ENCODE measurements at regions not wholly inside any gene's neighbourhood (a gene's known extent, or its start where the extent isn't known, plus 50 kb on each side); places are given as distances from the start of the nearest gene placed in this dataset.

GRCh38 chr16:55078153-55078552 is 147.5 kb downstream of the IRX5 start:
- CTCF ChIA-PET, result no interaction called here
- TF ChIP-seq, protein P1, sequence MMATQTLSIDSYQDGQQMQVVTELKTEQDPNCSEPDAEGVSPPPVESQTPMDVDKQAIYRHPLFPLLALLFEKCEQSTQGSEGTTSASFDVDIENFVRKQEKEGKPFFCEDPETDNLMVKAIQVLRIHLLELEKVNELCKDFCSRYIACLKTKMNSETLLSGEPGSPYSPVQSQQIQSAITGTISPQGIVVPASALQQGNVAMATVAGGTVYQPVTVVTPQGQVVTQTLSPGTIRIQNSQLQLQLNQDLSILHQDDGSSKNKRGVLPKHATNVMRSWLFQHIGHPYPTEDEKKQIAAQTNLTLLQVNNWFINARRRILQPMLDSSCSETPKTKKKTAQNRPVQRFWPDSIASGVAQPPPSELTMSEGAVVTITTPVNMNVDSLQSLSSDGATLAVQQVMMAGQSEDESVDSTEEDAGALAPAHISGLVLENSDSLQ (IDR thresholded peaks at IDR 0.05), result no peak
- TF ChIP-seq SUZ12 (IDR thresholded peaks at IDR 0.05) (no peak), ZNF384 (IDR thresholded peaks at IDR 0.05) (no peak), ELF4 (IDR thresholded peaks at IDR 0.05) (no peak), BHLHE40 (IDR thresholded peaks at IDR 0.05; ENCODE audit: borderline replicate concordance) (no peak), FOXA1 (IDR thresholded peaks at IDR 0.05) (no peak), LEF1 (IDR thresholded peaks at IDR 0.05; ENCODE audit: borderline replicate concordance) (no peak)
- POLR2A ChIA-PET, result no interaction called here
- no peak for DNase-seq (ENCODE audit: extremely low spot score)

GRCh38 chr16:55078699-55079410 is 148.2 kb downstream of the IRX5 start:
- TF ChIP-seq SUZ12 (IDR thresholded peaks at IDR 0.05) (no peak), LEF1 (IDR thresholded peaks at IDR 0.05; ENCODE audit: borderline replicate concordance) (no peak), FOXM1 (IDR thresholded peaks at IDR 0.05; ENCODE audit: borderline replicate concordance) (no peak), FOXA1 (IDR thresholded peaks at IDR 0.05) (no peak), L3MBTL2 (conservative IDR thresholded peaks at IDR 0.05) (no peak), ZNF384 (IDR thresholded peaks at IDR 0.05) (no peak), CTBP1 (IDR thresholded peaks at IDR 0.05; ENCODE audit: borderline replicate concordance) (no peak), ELF4 (IDR thresholded peaks at IDR 0.05) (no peak), SP1 (IDR thresholded peaks at IDR 0.05) (no peak), ARNT (IDR thresholded peaks at IDR 0.05) (no peak), HDGF (IDR thresholded peaks at IDR 0.05; ENCODE audit: borderline replicate concordance) (no peak), BHLHE40 (IDR thresholded peaks at IDR 0.05; ENCODE audit: borderline replicate concordance) (no peak), FOXK2 (IDR thresholded peaks at IDR 0.05) (no peak), NFRKB (IDR thresholded peaks at IDR 0.05) (no peak), TARDBP (IDR thresholded peaks at IDR 0.05) (no peak)
- TF ChIP-seq, protein P1 (IDR thresholded peaks at IDR 0.05), result no peak
- no peak for DNase-seq (ENCODE audit: extremely low spot score)
- ChIA-PET POLR2A (no interaction called here), CTCF (no interaction called here)

DNA sequence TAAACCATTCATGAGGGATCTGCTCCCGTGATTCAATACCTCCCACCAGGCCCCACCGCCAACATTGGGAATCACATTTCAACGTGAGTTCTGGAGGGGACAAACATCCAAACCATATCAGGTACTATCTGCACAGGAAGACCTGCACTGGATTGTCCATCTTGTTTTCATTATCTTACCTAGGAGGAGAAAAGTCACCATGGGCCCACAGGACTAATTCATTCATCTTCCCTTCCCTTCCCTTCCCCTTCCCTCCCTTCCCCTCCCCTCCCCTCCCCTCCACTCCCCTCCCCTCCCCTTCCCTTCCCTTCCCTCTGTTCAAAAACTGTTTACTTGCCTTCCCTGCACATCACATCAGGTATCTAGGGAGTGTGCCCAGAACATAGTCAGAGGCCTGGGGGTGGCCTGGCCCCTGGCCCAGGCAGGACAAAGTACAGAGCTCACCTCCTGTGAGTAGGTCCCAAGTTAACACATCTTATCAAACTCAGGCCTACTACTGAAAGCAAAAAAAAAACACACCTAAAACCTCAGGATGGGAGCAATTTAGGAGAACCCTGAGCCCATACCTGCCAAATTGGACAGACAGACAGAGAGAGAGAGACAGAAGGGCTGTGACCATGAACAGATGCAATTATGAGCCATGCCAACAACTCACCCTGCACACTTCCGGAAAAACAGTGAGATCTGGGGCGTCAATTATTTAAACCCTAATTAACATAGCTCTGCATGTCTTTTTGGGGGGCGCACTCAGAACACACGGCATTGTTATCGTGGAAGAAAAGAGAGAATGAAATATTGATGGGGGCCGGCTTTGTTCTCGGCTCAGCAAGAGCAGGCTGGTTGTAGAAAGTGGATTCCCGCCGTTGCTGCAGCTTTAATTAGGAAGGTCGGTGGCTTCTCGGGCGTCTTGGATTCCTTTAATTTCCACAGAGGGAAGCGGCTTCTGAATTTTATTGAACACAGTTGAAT is 151.2 kb downstream of the IRX5 start:
- DNase-seq (ENCODE audit: extremely low spot score), result no peak
- TF ChIP-seq ZNF384 (IDR thresholded peaks at IDR 0.05) (no peak), FOXM1 (IDR thresholded peaks at IDR 0.05; ENCODE audit: borderline replicate concordance) (no peak), LEF1 (IDR thresholded peaks at IDR 0.05; ENCODE audit: borderline replicate concordance) (no peak), HDGF (IDR thresholded peaks at IDR 0.05; ENCODE audit: borderline replicate concordance) (no peak), CTBP1 (IDR thresholded peaks at IDR 0.05; ENCODE audit: borderline replicate concordance) (no peak), SUZ12 (IDR thresholded peaks at IDR 0.05) (no peak), NFRKB (IDR thresholded peaks at IDR 0.05) (no peak), SP1 (IDR thresholded peaks at IDR 0.05) (no peak), FOXK2 (IDR thresholded peaks at IDR 0.05) (no peak), TARDBP (IDR thresholded peaks at IDR 0.05) (no peak)
- TF ChIP-seq, protein P1 (IDR thresholded peaks at IDR 0.05), result no peak
- CTCF ChIA-PET, result no interaction called here
- POLR2A ChIA-PET, result no interaction called here

GRCh38 chr16:55082591-55082976 is 151.9 kb downstream of the IRX5 start:
- POLR2A ChIA-PET, result no interaction called here
- no peak for TF ChIP-seq ELF4 (IDR thresholded peaks at IDR 0.05)
- no peak for TF ChIP-seq SUZ12 (IDR thresholded peaks at IDR 0.05)
- TF ChIP-seq, protein P1 (IDR thresholded peaks at IDR 0.05), result no peak
- no peak for TF ChIP-seq HDGF (IDR thresholded peaks at IDR 0.05; ENCODE audit: borderline replicate concordance)
- TF ChIP-seq FOXK2 (IDR thresholded peaks at IDR 0.05), result no peak
- TF ChIP-seq BHLHE40 (IDR thresholded peaks at IDR 0.05; ENCODE audit: borderline replicate concordance), result no peak
- TF ChIP-seq LEF1 (IDR thresholded peaks at IDR 0.05; ENCODE audit: borderline replicate concordance), result no peak
- TF ChIP-seq FOXM1 (IDR thresholded peaks at IDR 0.05; ENCODE audit: borderline replicate concordance), result no peak
- TF ChIP-seq NFRKB (IDR thresholded peaks at IDR 0.05), result no peak
- no peak for TF ChIP-seq TARDBP (IDR thresholded peaks at IDR 0.05)
- CTCF ChIA-PET, result no interaction called here
- no peak for DNase-seq (ENCODE audit: extremely low spot score)

- ChIA-PET CTCF (no interaction called here), POLR2A (no interaction called here)
- DNase-seq (ENCODE audit: extremely low spot score), result no peak
- TF ChIP-seq L3MBTL2 (conservative IDR thresholded peaks at IDR 0.05) (no peak), NFRKB (IDR thresholded peaks at IDR 0.05) (no peak), ELF4 (IDR thresholded peaks at IDR 0.05) (no peak), FOXA1 (IDR thresholded peaks at IDR 0.05) (no peak), ARNT (IDR thresholded peaks at IDR 0.05) (no peak), BHLHE40 (IDR thresholded peaks at IDR 0.05; ENCODE audit: borderline replicate concordance) (no peak), ZNF384 (IDR thresholded peaks at IDR 0.05) (no peak), FOXK2 (IDR thresholded peaks at IDR 0.05) (no peak), HDGF (IDR thresholded peaks at IDR 0.05; ENCODE audit: borderline replicate concordance) (no peak), LEF1 (IDR thresholded peaks at IDR 0.05; ENCODE audit: borderline replicate concordance) (no peak), SP1 (IDR thresholded peaks at IDR 0.05) (no peak), CTBP1 (IDR thresholded peaks at IDR 0.05; ENCODE audit: borderline replicate concordance) (no peak), SUZ12 (IDR thresholded peaks at IDR 0.05) (no peak), FOXM1 (IDR thresholded peaks at IDR 0.05; ENCODE audit: borderline replicate concordance) (no peak), TARDBP (IDR thresholded peaks at IDR 0.05) (no peak)
- TF ChIP-seq, protein P1 (IDR thresholded peaks at IDR 0.05), result no peak
These were observed 152.4 kb downstream of the IRX5 start for GRCh38 chr16:55083052-55083451.

Measured in HEK293T (cell line).